Ovary (tissue), 3 donors: ENCODE measurements at regions not wholly inside any gene's neighbourhood (a gene's known extent, or its start where the extent isn't known, plus 50 kb on each side); places are given as distances from the start of the nearest gene placed in this dataset.

Experiments used
- CTCF ChIP-seq, 3 donors: fragments of 450-650 bp in 2 of 3; fragments of 200-600 bp in 1 of 3; IDR thresholded peaks; one replicate each; pipeline versions ENCODE4 v1.5.1 to v1.8.0; 2016 to 2022; ENCODE audit warnings: antibody characterized with exemption in 3 of 3, mild to moderate bottlenecking in 1 of 3
- EP300 ChIP-seq: sonication (generic); formaldehyde crosslinking; IDR thresholded peaks from one replicate; pipeline ENCODE4 v1.6.1; 2017; ENCODE audit warnings: antibody characterized with exemption
- POLR2A ChIP-seq: fragments of 450-650 bp; IDR thresholded peaks from one replicate; pipeline ENCODE4 v1.6.1; 2017; ENCODE audit warnings: antibody characterized with exemption, mild to moderate bottlenecking, moderate library complexity
- donor health status: DM: no; HTN: no; CAD: no.

- TF ChIP-seq EP300 (no peak), POLR2A (no peak), CTCF (IDR thresholded peaks at IDR 0.05) (no peak)
Observed at GRCh38 chr2:66185497-66186054, 249.3 kb upstream of the MEIS1 start.
